HFF-Myc (cell line): ENCODE measurements at regions not wholly inside any gene's neighbourhood (a gene's known extent, or its start where the extent isn't known, plus 50 kb on each side); places are given as distances from the start of the nearest gene placed in this dataset.

Source experiments
- DNase-seq: peaks from one replicate; pipeline ENCODE4 v3.0.0-alpha.2; 2011; ENCODE audit warnings: low read depth; ENCODE audit errors: extremely low read depth
- H3K4me3 ChIP-seq: replicated peaks from 2 replicates; pipeline ENCODE4 v1.5.1; 2011; ENCODE audit warnings: low read depth, mild to moderate bottlenecking, control low read depth, low read length
- TF ChIP-seq, protein P1 (sequence below): IDR thresholded peaks from 2 replicates; pipeline ENCODE4 v1.5.1; 2012; ENCODE audit warnings: mild to moderate bottlenecking, low read depth, low read length, control low read depth; ENCODE audit errors: missing control alignments

GRCh38 chr4:122555216-122555615 lies 65.7 kb downstream of the IL21 start:
- H3K4me3 ChIP-seq: no peak overlapping the region
- DNase-seq: no peak
- TF ChIP-seq, protein P1, sequence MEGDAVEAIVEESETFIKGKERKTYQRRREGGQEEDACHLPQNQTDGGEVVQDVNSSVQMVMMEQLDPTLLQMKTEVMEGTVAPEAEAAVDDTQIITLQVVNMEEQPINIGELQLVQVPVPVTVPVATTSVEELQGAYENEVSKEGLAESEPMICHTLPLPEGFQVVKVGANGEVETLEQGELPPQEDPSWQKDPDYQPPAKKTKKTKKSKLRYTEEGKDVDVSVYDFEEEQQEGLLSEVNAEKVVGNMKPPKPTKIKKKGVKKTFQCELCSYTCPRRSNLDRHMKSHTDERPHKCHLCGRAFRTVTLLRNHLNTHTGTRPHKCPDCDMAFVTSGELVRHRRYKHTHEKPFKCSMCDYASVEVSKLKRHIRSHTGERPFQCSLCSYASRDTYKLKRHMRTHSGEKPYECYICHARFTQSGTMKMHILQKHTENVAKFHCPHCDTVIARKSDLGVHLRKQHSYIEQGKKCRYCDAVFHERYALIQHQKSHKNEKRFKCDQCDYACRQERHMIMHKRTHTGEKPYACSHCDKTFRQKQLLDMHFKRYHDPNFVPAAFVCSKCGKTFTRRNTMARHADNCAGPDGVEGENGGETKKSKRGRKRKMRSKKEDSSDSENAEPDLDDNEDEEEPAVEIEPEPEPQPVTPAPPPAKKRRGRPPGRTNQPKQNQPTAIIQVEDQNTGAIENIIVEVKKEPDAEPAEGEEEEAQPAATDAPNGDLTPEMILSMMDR: no peak

DNA sequence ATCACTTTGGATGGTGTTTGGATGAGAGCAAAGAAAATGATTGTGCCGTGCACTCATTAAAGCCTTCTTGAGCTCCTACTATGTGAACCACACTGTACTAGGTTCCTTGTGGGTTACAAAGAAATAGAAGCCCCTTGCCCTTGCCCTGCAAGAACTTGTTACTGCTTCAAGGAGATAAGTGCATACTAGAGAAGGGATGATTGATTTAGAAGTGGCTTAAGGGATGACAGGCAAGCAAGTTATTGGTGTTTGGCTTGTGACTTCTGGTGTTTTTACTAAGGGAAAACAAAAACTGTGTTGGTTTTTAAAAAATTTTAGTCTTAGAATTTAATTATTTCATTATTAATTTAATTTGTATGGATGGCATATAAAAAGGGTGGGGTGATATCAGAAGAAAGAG lies 67.4 kb downstream of the IL21 start:
- TF ChIP-seq, protein P1: no peak
- H3K4me3 ChIP-seq: no peak overlapping the region
- no peak for DNase-seq

GRCh38 chr4:122552898-122553297 lies 68.0 kb downstream of the IL21 start:
- H3K4me3 ChIP-seq: no peak overlapping the region
- DNase-seq: no peak

DNA sequence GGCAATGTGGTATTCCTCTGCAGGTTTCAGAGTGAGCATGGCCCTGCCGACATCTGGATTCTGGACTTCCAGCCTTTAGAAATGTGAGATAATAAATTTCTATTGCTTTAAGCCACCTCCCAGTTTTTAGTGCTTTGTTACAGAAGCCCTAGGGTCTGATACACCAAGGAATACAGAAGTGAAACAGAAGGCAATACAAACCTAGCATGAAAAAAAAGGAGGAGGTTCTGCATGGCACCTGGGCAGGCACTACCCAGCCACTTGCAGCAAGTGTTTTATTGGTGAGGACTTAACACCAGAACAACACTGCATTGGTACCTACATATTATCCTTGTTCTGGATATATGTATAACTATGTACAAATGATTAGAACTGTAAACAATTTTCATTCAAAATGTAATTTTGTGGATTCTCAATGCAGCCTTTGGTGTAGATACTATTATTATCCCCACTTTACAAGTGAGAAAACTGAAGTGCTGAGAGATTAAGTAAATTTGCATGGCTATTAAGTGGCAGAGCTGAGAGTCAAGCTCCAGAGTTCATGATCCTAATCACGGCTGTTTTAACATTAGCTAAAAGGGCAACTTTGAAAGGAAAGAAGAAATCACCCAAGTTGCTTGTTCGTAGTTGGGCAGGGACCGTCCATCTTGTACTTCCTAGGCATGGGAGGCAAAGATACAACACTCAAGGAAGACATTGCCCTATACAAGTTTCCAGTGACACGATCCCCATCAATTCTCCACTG lies 71.8 kb downstream of the IL21 start:
- no peak overlapping the region for H3K4me3 ChIP-seq
- no peak for DNase-seq
- TF ChIP-seq, protein P1: no peak

More at GRCh38 chr4:122552898-122553297, 68.0 kb downstream of the IL21 start:
- TF ChIP-seq, protein P1: no peak

- no peak overlapping the region for H3K4me3 ChIP-seq
- TF ChIP-seq, protein P1: no peak
- no peak for DNase-seq
These were observed 72.4 kb downstream of the IL21 start for GRCh38 chr4:122548452-122548851.

DNA sequence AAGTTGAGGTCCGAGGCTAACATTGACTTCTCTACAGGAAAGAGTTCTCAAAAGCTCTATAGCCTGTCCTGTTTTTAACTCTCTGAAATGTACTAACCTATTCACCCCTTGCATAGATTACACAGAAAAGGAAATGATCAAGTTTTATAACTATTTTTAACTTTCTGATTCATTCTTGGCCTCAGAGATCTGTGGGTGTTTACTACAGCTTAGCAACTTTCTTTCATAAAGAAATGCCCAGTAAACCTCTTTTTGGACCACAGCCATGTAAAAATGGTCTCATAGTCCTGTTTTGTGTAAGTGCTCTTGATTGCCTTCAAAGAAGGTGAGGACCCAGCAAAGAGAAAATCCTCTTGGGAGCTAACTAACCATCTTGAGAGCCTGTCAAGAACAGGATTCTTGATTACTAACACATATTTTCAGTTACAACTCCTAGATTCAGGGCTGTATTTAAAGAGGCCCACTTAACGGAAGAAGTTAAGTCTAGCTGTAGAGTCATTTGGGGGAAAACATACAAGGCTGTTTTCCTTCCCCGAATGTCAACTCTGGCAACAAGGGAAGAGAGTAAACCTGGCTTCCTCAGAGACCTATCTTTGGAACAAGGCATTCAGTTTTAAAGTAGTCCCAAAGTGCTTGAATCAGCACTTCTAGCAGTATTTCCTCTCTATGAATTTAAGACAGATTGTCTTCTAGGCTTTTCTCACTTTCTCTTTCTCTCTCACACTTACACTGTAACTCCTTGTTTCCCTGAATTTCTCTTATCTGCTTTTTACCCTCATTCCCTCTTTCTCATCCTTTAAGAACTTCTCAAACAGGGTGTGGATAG lies 78.2 kb downstream of the IL21 start:
- TF ChIP-seq, protein P1: no peak
- DNase-seq: peak; percentile 39
- no peak overlapping the region for H3K4me3 ChIP-seq
